Smooth muscle cell (in vitro differentiated cells): ENCODE measurements at regions not wholly inside any gene's neighbourhood (a gene's known extent, or its start where the extent isn't known, plus 50 kb on each side); places are given as distances from the start of the nearest gene placed in this dataset.

Experiments
- DNase-seq: peaks from one replicate; lab custom pipeline; 2025; ENCODE audit not compliant: unreplicated experiment; lab: John Stamatoyannopoulos, UW
- H2AFZ ChIP-seq: fragments of 200-600 bp; sonication (generic); 2 replicates; pipeline ENCODE4 v1.6.0; 2016; ENCODE audit warnings: antibody characterized with exemption, low read depth, mild to moderate bottlenecking
- H3F3A ChIP-seq: fragments of 200-600 bp; sonication (generic); 2 replicates; pipeline ENCODE4 v1.6.0; 2017; ENCODE audit warnings: antibody characterized with exemption, low read depth
- H3K27ac ChIP-seq: fragments of 200-600 bp; sonication (generic); 2 replicates; pipeline ENCODE4 v1.5.1; 2016; ENCODE audit warnings: low read depth, mild to moderate bottlenecking
- H3K27me3 ChIP-seq: fragments of 200-600 bp; sonication (generic); 2 replicates; pipeline ENCODE4 v1.6.1; 2016; ENCODE audit warnings: low read depth, mild to moderate bottlenecking
- H3K36me3 ChIP-seq: fragments of 200-600 bp; sonication (generic); 2 replicates; pipeline ENCODE4 v1.5.1; 2016; ENCODE audit warnings: low read depth
- H3K4me1 ChIP-seq: fragments of 200-600 bp; sonication (generic); 2 replicates; pipeline ENCODE4 v1.5.1; 2016; ENCODE audit warnings: low read depth
- H3K4me2 ChIP-seq: fragments of 200-600 bp; sonication (generic); 2 replicates; pipeline ENCODE4 v1.6.0; 2016; ENCODE audit warnings: mild to moderate bottlenecking
- H3K4me3 ChIP-seq: fragments of 200-600 bp; sonication (generic); 2 replicates; pipeline ENCODE4 v1.5.1; 2016; ENCODE audit warnings: mild to moderate bottlenecking
- H3K79me2 ChIP-seq: fragments of 200-600 bp; sonication (generic); 2 replicates; pipeline ENCODE4 v1.6.0; 2016; ENCODE audit warnings: low read depth, mild to moderate bottlenecking
- H3K9ac ChIP-seq: fragments of 200-600 bp; sonication (generic); 2 replicates; pipeline ENCODE4 v1.6.0; 2016; ENCODE audit warnings: low read depth
- H3K9me3 ChIP-seq: fragments of 200-600 bp; sonication (generic); replicated peaks from 2 replicates; pipeline ENCODE4 v1.5.1; 2016; ENCODE audit warnings: low read depth
- H4K20me1 ChIP-seq: fragments of 200-600 bp; sonication (generic); 2 replicates; pipeline ENCODE4 v1.6.0; 2016; ENCODE audit warnings: low read depth
- CTCF ChIP-seq: fragments of 200-600 bp; sonication (generic); IDR thresholded peaks from 2 replicates; pipeline ENCODE4 v1.5.1; 2017; ENCODE audit warnings: borderline replicate concordance, mild to moderate bottlenecking, antibody characterized with exemption; ENCODE audit not compliant: insufficient read depth, poor library complexity, severe bottlenecking
- WGBS: methylation state at CpG from one replicate; pipeline ENCODE4 v1.1.7; 2016; ENCODE audit warnings: low lambda C conversion rate; 5-methylcytosine and 5-hydroxymethylcytosine counted together

GRCh38 chr2:201959198-201959597 is 74.5 kb upstream of the FZD7 start:
- Histone ChIP-seq H3K36me3 (no peaks in the 10 kb centered on the region), H3K9me3 (no peaks in the 10 kb centered on the region), H3K9ac (no peak overlapping the region), H3K4me3 (no peak overlapping the region), H3K4me1 (peaks cover 5% of the 10 kb centered on the region), H3K4me2 (no peak overlapping the region), H3K27ac (no peak overlapping the region), H3K27me3 (no peaks in the 10 kb centered on the region), H2AFZ (no peak overlapping the region), H4K20me1 (no peaks in the 10 kb centered on the region), H3F3A (no peaks in the 10 kb centered on the region), H3K79me2 (no peaks in the 10 kb centered on the region)
- no peak for DNase-seq
- TF ChIP-seq CTCF: no peak
- 70% methylated on average over 6 of the region's 6 CpGs for WGBS

DNA sequence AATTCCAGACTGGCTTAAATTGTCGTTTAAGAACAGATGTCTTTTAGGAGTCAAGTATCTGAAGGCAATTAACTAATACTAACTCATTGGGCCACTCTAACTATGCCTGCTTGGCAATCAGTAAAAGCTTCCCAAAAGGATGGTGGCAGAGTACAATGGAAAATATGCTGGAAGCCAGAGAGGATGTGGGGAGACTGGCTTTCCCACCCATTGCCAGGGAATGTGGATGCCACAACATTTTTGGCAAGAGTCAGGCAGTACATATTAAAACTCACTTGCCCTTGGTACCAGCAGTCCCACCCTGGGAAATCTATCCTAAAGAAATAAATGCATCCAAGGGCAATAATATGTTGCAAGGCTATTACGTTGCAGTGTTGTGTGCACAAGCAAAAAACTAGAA is 74.0 kb upstream of the FZD7 start:
- Histone ChIP-seq H3K9me3 (no peaks in the 10 kb centered on the region), H3K79me2 (no peaks in the 10 kb centered on the region), H3K4me2 (no peak overlapping the region), H3K36me3 (no peaks in the 10 kb centered on the region), H3K4me1 (peaks cover 5% of the 10 kb centered on the region), H3K27me3 (no peaks in the 10 kb centered on the region), H3K27ac (no peak overlapping the region), H3K4me3 (no peak overlapping the region), H4K20me1 (no peaks in the 10 kb centered on the region), H3K9ac (no peak overlapping the region), H2AFZ (no peak overlapping the region), H3F3A (no peaks in the 10 kb centered on the region)
- DNase-seq: no peak
- 55% methylated on average over 2 of the region's 2 CpGs for WGBS
- TF ChIP-seq CTCF: no peak

DNA sequence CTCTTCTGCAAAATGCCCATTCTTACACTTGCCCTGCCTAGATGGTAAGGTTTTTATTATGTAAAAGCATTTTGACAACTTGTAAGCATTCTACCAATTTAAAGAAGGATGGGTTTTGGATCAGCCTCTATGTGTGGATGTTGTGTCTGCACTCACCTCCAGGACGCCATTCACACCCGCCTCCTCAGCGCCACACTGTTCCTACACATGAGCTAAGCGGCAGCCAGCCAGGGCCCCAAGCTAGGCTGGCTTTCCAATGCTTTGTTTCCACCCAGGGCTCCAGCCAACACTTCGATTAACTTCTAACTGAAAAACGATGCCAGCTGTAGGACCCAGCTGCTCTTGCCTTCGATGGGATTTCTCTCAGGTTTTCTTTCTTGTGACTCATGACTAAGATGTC is 73.3 kb upstream of the FZD7 start:
- no peak overlapping the region for H3K27ac ChIP-seq
- no peaks in the 10 kb centered on the region for H4K20me1 ChIP-seq
- no peak overlapping the region for H3K9ac ChIP-seq
- no peak overlapping the region for H3K4me3 ChIP-seq
- H3F3A ChIP-seq: no peaks in the 10 kb centered on the region
- WGBS: 87% methylated on average over 7 of the region's 7 CpGs
- no peaks in the 10 kb centered on the region for H3K9me3 ChIP-seq
- H3K79me2 ChIP-seq: no peaks in the 10 kb centered on the region
- peaks cover 5% of the 10 kb centered on the region for H3K4me1 ChIP-seq
- no peaks in the 10 kb centered on the region for H3K36me3 ChIP-seq
- TF ChIP-seq CTCF: no peak
- H3K4me2 ChIP-seq: no peak overlapping the region
- H2AFZ ChIP-seq: no peak overlapping the region
- no peaks in the 10 kb centered on the region for H3K27me3 ChIP-seq
- DNase-seq: no peak

GRCh38 chr2:201961401-201961800 is 72.3 kb upstream of the FZD7 start:
- no peaks in the 10 kb centered on the region for H3K36me3 ChIP-seq
- no peak overlapping the region for H3K4me2 ChIP-seq
- no peaks in the 10 kb centered on the region for H4K20me1 ChIP-seq
- 96% methylated on average over 3 of the region's 3 CpGs for WGBS
- no peak overlapping the region for H2AFZ ChIP-seq
- H3K27ac ChIP-seq: no peak overlapping the region
- no peak for TF ChIP-seq CTCF
- H3F3A ChIP-seq: no peaks in the 10 kb centered on the region
- no peaks in the 10 kb centered on the region for H3K27me3 ChIP-seq
- H3K4me3 ChIP-seq: no peak overlapping the region
- peaks cover 5% of the 10 kb centered on the region for H3K4me1 ChIP-seq
- no peak for DNase-seq
- no peaks in the 10 kb centered on the region for H3K9me3 ChIP-seq
- H3K79me2 ChIP-seq: no peaks in the 10 kb centered on the region
- H3K9ac ChIP-seq: no peak overlapping the region
